ENCODE measurements at regions not wholly inside any gene's neighbourhood (a gene's known extent, or its start where the extent isn't known, plus 50 kb on each side); places are given as distances from the start of the nearest gene placed in this dataset.
"Not testable (repeated sequence)": the region's sequence is repeated elsewhere in the genome, so short reads cannot be mapped to it uniquely, and the experiment has no call there.

- DNase-seq, result no peak
Observed at GRCh38 chr2:116141891-116142474, 1672.5 kb upstream of the DDX18 start.

GRCh38 chr2:116142644-116143227 is 1671.8 kb upstream of the DDX18 start:
- DNase-seq, result no peak

GRCh38 chr2:116145031-116145430 is 1669.5 kb upstream of the DDX18 start:
- DNase-seq, result no peak

GRCh38 chr2:116148361-116148760 is 1666.1 kb upstream of the DDX18 start:
- DNase-seq, result no peak

- DNase-seq, result no peak
Observed at GRCh38 chr2:116153729-116154128, 1660.8 kb upstream of the DDX18 start.

- DNase-seq, result no peak
Observed at GRCh38 chr2:116160657-116161056, 1653.8 kb upstream of the DDX18 start.

GRCh38 chr2:116162395-116162794 is 1652.1 kb upstream of the DDX18 start:
- DNase-seq, result no peak

GRCh38 chr2:116167107-116167506 is 1647.4 kb upstream of the DDX18 start:
- DNase-seq, result no peak

GRCh38 chr2:116180072-116180471 is 1634.4 kb upstream of the DDX18 start:
- no peak for DNase-seq

- not testable (repeated sequence) for DNase-seq
Observed at GRCh38 chr2:116190684-116191083, 1623.8 kb upstream of the DDX18 start.

GRCh38 chr2:116200086-116200485 is 1614.4 kb upstream of the DDX18 start:
- no peak for DNase-seq

- no peak for DNase-seq
Observed at GRCh38 chr2:116211719-116212118, 1602.8 kb upstream of the DDX18 start.

- DNase-seq, result no peak
Observed at GRCh38 chr2:116222793-116223192, 1591.7 kb upstream of the DDX18 start.

GRCh38 chr2:116223912-116224311 is 1590.6 kb upstream of the DDX18 start:
- no peak for DNase-seq

GRCh38 chr2:116224610-116225009 is 1589.9 kb upstream of the DDX18 start:
- DNase-seq, result no peak

- no peak for DNase-seq
Observed at GRCh38 chr2:116238511-116238910, 1576.0 kb upstream of the DDX18 start.

GRCh38 chr2:116250376-116250775 is 1564.1 kb upstream of the DDX18 start:
- no peak for DNase-seq

GRCh38 chr2:116264872-116265271 is 1549.6 kb upstream of the DDX18 start:
- no peak for DNase-seq

GRCh38 chr2:116269040-116269439 is 1545.5 kb upstream of the DDX18 start:
- DNase-seq, result no peak

- no peak for DNase-seq
Observed at GRCh38 chr2:116304328-116304727, 1510.2 kb upstream of the DDX18 start.

- no peak for DNase-seq
Observed at GRCh38 chr2:116317111-116317510, 1497.4 kb upstream of the DDX18 start.

- not testable (repeated sequence) for DNase-seq
Observed at GRCh38 chr2:116318551-116318950, 1495.9 kb upstream of the DDX18 start.

- DNase-seq, result no peak
Observed at GRCh38 chr2:116319001-116319400, 1495.5 kb upstream of the DDX18 start.

GRCh38 chr2:116319935-116320334 is 1494.6 kb upstream of the DDX18 start:
- no peak for DNase-seq

GRCh38 chr2:116329280-116329679 is 1485.2 kb upstream of the DDX18 start:
- no peak for DNase-seq

Measured in NK-92 treated with Interleukin-12 subunit alpha and Interleukin-12 subunit beta, amount 100 ng/mL, for 24 hours (cell line).